ENCODE measurements at regions not wholly inside any gene's neighbourhood (a gene's known extent, or its start where the extent isn't known, plus 50 kb on each side); places are given as distances from the start of the nearest gene placed in this dataset.

DNA sequence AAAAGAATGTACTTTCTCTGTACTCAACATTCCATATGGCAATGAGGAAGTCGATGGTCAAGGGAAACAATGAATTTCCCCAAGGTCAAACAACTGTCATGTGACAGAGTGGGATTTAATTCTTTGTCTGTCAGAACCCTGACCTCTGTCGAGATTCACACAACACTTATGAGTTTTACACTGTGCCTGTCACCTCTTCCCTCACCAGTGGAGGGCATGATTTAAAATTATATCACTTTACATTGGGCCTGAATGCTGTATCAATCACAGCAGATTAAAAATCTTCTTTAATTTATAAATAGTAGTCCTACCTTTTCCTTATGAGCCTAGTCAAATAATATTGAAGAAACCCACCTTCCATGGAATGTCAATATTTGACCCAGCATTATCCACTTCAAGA is 276.7 kb downstream of the CDH10 start:
- DNase-seq (ENCODE audit: low spot score) = no peak

GRCh38 chr5:24376210-24376609 is 268.6 kb downstream of the CDH10 start:
- no peak for DNase-seq (ENCODE audit: low spot score)

- no peak for DNase-seq (ENCODE audit: low spot score)
Observed at GRCh38 chr5:24376616-24377015, 268.2 kb downstream of the CDH10 start.

GRCh38 chr5:24381861-24382489 is 262.8 kb downstream of the CDH10 start:
- DNase-seq (ENCODE audit: low spot score) = no peak

GRCh38 chr5:24385070-24385469 is 259.7 kb downstream of the CDH10 start:
- no peak for DNase-seq (ENCODE audit: low spot score)

DNA sequence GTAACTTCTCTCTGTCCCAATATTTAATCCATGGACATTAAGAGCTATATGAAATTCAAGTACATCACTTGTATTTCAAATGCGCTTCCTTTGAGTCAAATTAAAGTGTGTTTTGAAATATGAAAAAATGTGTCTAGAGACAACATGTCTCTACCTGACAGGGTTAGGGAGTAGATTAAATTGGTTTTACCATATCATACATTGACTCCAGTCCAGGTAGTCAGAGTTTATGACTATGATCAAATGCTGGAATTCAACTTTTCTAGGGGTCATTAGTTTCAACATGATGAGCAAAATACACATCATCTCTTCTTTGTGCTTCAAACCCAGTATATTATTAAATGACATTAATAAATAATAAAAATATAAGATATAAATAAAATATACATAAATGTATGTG is 259.2 kb downstream of the CDH10 start:
- no peak for DNase-seq (ENCODE audit: low spot score)

- DNase-seq (ENCODE audit: low spot score) = no peak
Observed at GRCh38 chr5:24388448-24388847, 256.3 kb downstream of the CDH10 start.

DNA sequence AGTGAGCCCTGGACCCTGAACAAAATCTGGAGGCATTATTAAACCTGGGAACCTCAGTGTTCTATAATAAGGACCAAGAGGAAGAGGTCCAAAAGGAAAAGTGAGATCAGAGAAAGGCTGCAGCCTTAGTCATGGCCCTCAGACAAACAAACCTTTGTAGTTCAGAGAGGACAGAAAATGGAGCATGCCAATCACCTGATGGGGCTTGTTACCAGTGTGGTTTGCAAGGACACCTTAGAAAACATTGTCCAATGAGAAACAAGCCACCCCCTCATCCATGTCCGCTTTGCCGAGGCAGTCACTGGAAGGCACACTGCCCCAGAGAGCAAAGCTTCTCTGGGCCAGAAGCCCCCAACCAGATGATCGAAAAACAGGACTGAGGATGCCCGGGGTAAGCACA is 254.8 kb downstream of the CDH10 start:
- no peak for DNase-seq (ENCODE audit: low spot score)

DNA sequence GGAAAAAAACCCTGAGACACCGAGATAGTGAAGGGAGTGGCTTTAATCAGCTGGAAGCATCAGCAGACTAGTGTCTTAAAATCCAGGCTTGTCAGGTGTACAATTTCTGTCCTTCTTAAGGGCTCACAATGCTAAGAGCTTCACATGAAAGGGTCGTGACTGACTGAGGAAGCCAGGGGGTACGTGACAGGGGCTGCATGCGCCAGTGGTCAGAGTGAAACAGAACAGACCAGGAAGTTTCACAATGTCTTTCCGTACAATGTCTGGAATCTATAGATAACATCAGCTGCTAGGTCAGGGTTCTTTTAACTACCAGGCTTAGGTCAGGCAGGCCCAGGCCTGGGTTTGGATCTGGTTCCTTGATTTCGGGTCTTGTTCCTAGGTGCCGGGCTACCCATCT is 253.0 kb downstream of the CDH10 start:
- DNase-seq (ENCODE audit: low spot score) = no peak

GRCh38 chr5:24397601-24398000 is 247.2 kb downstream of the CDH10 start:
- no peak for DNase-seq (ENCODE audit: low spot score)

GRCh38 chr5:24401773-24402172 is 243.0 kb downstream of the CDH10 start:
- no peak for DNase-seq (ENCODE audit: low spot score)

- DNase-seq (ENCODE audit: low spot score) = no peak
Observed at GRCh38 chr5:24407466-24407865, 237.3 kb downstream of the CDH10 start.

GRCh38 chr5:24428345-24428744 is 216.4 kb downstream of the CDH10 start:
- no peak for DNase-seq (ENCODE audit: low spot score)

DNA sequence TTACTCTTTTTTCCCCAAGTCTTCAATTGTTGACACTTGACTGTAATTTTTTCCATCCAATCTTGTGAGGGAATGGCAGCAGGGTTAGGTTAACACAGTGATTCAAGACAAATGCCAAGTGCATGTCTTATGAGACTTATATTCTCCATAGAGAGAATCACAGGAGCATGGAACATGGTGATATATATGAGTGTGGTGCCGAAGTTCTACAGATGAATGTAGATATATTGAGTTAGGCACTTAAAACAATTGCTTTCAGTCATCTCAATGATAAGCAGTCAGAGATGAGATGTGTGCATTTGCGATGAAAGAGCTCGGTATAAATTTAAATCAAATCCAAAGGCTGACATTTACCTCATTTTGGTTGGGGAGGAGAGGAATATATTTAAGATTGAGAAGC is 211.2 kb downstream of the CDH10 start:
- DNase-seq (ENCODE audit: low spot score) = no peak

Measured in left forelimb (tissue), 1 donor.